ENCODE measurements at regions not wholly inside any gene's neighbourhood (a gene's known extent, or its start where the extent isn't known, plus 50 kb on each side); places are given as distances from the start of the nearest gene placed in this dataset.

DNA sequence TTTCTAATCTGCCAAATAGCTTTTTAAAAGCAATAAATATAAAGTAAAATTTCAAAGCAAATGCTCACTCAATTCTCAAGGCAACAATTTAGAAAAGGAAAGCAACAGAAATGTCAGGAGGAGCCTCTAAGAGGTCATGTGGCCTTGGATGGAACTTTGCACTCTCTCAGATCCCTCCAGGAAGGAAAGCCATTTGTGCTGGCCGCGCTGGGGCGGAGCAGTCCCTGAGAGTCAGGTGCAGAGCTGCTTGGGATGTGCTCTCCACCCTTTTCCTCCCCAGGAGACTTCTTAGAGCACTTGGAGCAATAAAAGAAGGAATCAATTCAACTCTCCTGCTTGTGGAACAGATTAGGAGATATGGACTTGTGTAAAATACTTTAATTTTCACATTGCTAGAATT is 379.8 kb upstream of the LINC00305 start:
- TF ChIP-seq EZH2phosphoT487 (IDR thresholded peaks at IDR 0.05; ENCODE audit: borderline replicate concordance, low read length) = no peak
- TF ChIP-seq, protein P1, sequence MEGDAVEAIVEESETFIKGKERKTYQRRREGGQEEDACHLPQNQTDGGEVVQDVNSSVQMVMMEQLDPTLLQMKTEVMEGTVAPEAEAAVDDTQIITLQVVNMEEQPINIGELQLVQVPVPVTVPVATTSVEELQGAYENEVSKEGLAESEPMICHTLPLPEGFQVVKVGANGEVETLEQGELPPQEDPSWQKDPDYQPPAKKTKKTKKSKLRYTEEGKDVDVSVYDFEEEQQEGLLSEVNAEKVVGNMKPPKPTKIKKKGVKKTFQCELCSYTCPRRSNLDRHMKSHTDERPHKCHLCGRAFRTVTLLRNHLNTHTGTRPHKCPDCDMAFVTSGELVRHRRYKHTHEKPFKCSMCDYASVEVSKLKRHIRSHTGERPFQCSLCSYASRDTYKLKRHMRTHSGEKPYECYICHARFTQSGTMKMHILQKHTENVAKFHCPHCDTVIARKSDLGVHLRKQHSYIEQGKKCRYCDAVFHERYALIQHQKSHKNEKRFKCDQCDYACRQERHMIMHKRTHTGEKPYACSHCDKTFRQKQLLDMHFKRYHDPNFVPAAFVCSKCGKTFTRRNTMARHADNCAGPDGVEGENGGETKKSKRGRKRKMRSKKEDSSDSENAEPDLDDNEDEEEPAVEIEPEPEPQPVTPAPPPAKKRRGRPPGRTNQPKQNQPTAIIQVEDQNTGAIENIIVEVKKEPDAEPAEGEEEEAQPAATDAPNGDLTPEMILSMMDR (IDR thresholded peaks at IDR 0.05; ENCODE audit: low read depth, low read length, poor library complexity, severe bottlenecking) = no peak

DNA sequence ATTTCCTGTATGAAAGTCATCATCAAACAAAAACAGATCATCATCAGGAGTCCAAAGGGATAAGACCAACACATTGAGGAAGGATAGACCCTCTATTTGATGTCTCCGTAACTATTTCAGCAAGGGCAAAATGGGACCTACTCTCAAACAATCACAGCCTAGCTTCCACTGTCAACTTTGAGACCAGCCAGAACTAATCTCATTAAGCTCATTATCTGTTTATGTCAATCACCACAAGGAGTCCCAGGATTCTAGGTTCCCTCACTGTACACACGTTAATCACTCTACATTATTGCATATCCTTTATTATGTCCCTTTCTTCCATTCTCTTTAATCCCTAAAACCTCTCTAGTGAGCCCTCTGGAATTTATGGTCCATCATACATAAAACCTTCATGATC is 370.3 kb upstream of the LINC00305 start:
- no peaks in the 10 kb centered on the region for H3F3A ChIP-seq (ENCODE audit: control insufficient read depth, insufficient read depth)
- H3K4me2 ChIP-seq (ENCODE audit: low read length) = no peak overlapping the region
- H3K27me3 ChIP-seq (ENCODE audit: control insufficient read depth, low read length) = no peaks in the 10 kb centered on the region
- TF ChIP-seq, protein P1 (IDR thresholded peaks at IDR 0.05; ENCODE audit: low read depth, low read length, poor library complexity, severe bottlenecking) = no peak
- TF ChIP-seq EZH2phosphoT487 (IDR thresholded peaks at IDR 0.05; ENCODE audit: borderline replicate concordance, low read length) = no peak
- H3K79me2 ChIP-seq (ENCODE audit: control insufficient read depth, low read length) = no peaks in the 10 kb centered on the region
- no peaks in the 10 kb centered on the region for H3K4me1 ChIP-seq (ENCODE audit: control insufficient read depth, low read length)
- H3K27ac ChIP-seq (ENCODE audit: low read depth, low read length) = no peak overlapping the region
- no peak overlapping the region for H3K4me3 ChIP-seq (ENCODE audit: low read length)
- no peaks in the 10 kb centered on the region for H4K20me1 ChIP-seq (ENCODE audit: control insufficient read depth, insufficient read depth, low read depth, low read length)
- no peaks in the 10 kb centered on the region for H3K9me3 ChIP-seq (ENCODE audit: control insufficient read depth, insufficient read depth, low read length)
- H3K9me2 ChIP-seq (replicated peaks; ENCODE audit: control insufficient read depth, low read length) = no peaks in the 10 kb centered on the region
- no peaks in the 10 kb centered on the region for H3K36me3 ChIP-seq (ENCODE audit: control insufficient read depth, low read length)

More for the DNA sequence above, 379.8 kb upstream of the LINC00305 start:
- Histone ChIP-seq H3K9me2 (replicated peaks; ENCODE audit: control insufficient read depth, low read length) (no peaks in the 10 kb centered on the region), H3K4me3 (ENCODE audit: low read length) (no peak overlapping the region), H3K4me1 (ENCODE audit: control insufficient read depth, low read length) (no peaks in the 10 kb centered on the region), H3K9me3 (ENCODE audit: control insufficient read depth, insufficient read depth, low read length) (no peaks in the 10 kb centered on the region), H3K27me3 (ENCODE audit: control insufficient read depth, low read length) (no peaks in the 10 kb centered on the region), H3K4me2 (ENCODE audit: low read length) (no peak overlapping the region), H3K36me3 (ENCODE audit: control insufficient read depth, low read length) (no peaks in the 10 kb centered on the region), H3F3A (ENCODE audit: control insufficient read depth, insufficient read depth) (no peaks in the 10 kb centered on the region), H3K79me2 (ENCODE audit: control insufficient read depth, low read length) (no peaks in the 10 kb centered on the region), H3K27ac (ENCODE audit: low read depth, low read length) (no peak overlapping the region), H4K20me1 (ENCODE audit: control insufficient read depth, insufficient read depth, low read depth, low read length) (no peaks in the 10 kb centered on the region)

DNA sequence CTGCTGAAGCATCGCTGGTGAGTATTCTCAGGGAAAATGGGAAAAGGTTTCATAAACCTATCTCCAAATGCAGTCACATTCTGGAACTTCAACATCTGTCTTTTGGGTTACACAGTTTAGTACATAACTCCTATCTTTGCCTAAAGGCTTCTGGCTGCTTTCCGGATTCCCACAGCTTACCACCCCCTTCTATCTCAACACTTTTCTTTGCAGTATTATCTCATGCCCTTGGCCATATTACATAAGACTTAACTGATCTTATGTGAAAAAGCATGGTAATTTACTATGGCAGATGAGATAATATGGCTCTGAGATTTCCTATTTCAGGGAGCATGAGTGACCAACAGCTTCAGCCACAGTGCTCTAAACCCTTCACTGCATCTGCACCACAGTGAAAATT is 369.3 kb upstream of the LINC00305 start:
- H4K20me1 ChIP-seq (ENCODE audit: control insufficient read depth, insufficient read depth, low read depth, low read length) = no peaks in the 10 kb centered on the region
- no peaks in the 10 kb centered on the region for H3K4me1 ChIP-seq (ENCODE audit: control insufficient read depth, low read length)
- no peaks in the 10 kb centered on the region for H3F3A ChIP-seq (ENCODE audit: control insufficient read depth, insufficient read depth)
- no peaks in the 10 kb centered on the region for H3K36me3 ChIP-seq (ENCODE audit: control insufficient read depth, low read length)
- no peak for TF ChIP-seq EZH2phosphoT487 (IDR thresholded peaks at IDR 0.05; ENCODE audit: borderline replicate concordance, low read length)
- TF ChIP-seq, protein P1 (IDR thresholded peaks at IDR 0.05; ENCODE audit: low read depth, low read length, poor library complexity, severe bottlenecking) = no peak
- no peaks in the 10 kb centered on the region for H3K9me2 ChIP-seq (replicated peaks; ENCODE audit: control insufficient read depth, low read length)
- no peak overlapping the region for H3K27ac ChIP-seq (ENCODE audit: low read depth, low read length)
- no peak overlapping the region for H3K4me2 ChIP-seq (ENCODE audit: low read length)
- H3K9me3 ChIP-seq (ENCODE audit: control insufficient read depth, insufficient read depth, low read length) = no peaks in the 10 kb centered on the region
- no peaks in the 10 kb centered on the region for H3K27me3 ChIP-seq (ENCODE audit: control insufficient read depth, low read length)
- H3K4me3 ChIP-seq (ENCODE audit: low read length) = no peak overlapping the region
- no peaks in the 10 kb centered on the region for H3K79me2 ChIP-seq (ENCODE audit: control insufficient read depth, low read length)

DNA sequence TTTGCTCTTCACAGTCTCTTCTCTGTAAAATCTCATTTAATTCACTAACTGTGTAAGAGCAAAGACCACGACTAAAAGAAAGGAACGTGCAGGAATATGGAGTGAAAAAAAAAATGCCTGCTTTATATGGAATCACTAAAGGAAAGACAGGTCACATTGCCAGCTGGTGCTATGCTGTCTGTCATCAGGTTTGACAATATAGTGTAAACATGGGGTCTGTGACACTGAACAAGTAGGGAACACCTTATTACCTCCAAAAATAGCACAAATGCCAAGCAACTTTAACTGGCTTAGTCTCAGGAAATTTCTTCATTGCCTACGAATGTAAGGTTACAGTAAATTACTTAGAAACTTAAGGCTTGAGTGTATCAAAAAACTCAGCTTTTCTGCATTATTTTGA is 364.5 kb upstream of the LINC00305 start:
- TF ChIP-seq EZH2phosphoT487 (IDR thresholded peaks at IDR 0.05; ENCODE audit: borderline replicate concordance, low read length) = no peak
- TF ChIP-seq, protein P1 (IDR thresholded peaks at IDR 0.05; ENCODE audit: low read depth, low read length, poor library complexity, severe bottlenecking) = no peak
- Histone ChIP-seq H3K4me1 (ENCODE audit: control insufficient read depth, low read length) (no peaks in the 10 kb centered on the region), H3K79me2 (ENCODE audit: control insufficient read depth, low read length) (no peaks in the 10 kb centered on the region), H3K27ac (ENCODE audit: low read depth, low read length) (no peak overlapping the region), H3K4me3 (ENCODE audit: low read length) (no peak overlapping the region), H3K4me2 (ENCODE audit: low read length) (no peak overlapping the region), H3K9me3 (ENCODE audit: control insufficient read depth, insufficient read depth, low read length) (no peaks in the 10 kb centered on the region), H4K20me1 (ENCODE audit: control insufficient read depth, insufficient read depth, low read depth, low read length) (no peaks in the 10 kb centered on the region), H3K9me2 (replicated peaks; ENCODE audit: control insufficient read depth, low read length) (no peaks in the 10 kb centered on the region), H3K36me3 (ENCODE audit: control insufficient read depth, low read length) (no peaks in the 10 kb centered on the region), H3K27me3 (ENCODE audit: control insufficient read depth, low read length) (no peaks in the 10 kb centered on the region), H3F3A (ENCODE audit: control insufficient read depth, insufficient read depth) (no peaks in the 10 kb centered on the region)
